Retina (tissue), 1 donor: ENCODE measurements at regions not wholly inside any gene's neighbourhood (a gene's known extent, or its start where the extent isn't known, plus 50 kb on each side); places are given as distances from the start of the nearest gene placed in this dataset.
"Not testable (repeated sequence)": the region's sequence is repeated elsewhere in the genome, so short reads cannot be mapped to it uniquely, and the experiment has no call there.

Experiments
- DNase-seq: peaks from one replicate; pipeline ENCODE4 v3.0.0-alpha.2; 2016

DNA sequence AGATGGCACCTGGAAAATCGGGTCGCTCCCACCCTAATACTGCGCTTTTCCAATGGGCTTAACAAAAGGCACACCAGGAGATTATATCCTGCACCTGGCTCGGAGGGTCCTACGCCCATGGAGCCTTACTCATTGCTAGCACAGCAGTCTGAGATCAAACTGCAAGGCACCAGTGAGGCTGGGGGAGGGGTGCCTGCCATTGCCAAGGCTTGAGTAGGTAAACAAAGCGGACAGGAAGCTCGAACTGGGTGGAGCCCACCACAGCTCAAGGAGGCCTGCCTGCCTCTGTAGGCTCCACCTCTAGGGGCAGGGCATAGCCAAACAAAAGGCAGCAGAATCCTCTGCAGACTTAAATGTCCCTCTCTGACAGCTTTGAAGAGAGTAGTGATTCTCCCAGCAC is 814.8 kb downstream of the SEMA5A start:
- DNase-seq: not testable (repeated sequence)

DNA sequence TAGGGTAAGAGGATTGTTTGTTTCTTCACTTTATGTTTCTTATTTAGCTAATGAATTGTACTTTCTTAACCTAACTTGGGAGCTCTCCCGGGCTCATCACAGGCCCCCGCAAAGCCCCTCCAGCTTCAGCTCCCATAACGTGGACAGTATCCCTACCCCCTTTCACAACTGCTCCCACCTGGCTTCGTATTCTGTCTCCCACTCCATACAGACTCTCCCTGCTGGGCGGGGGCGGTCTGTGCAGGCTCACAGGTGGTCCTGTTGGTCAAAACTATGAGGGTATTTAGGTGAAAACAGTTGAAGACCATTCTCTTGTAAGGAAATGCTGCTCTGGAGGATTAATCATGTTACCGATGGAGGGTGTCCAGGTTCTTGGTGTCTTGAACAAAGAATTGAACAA is 805.3 kb downstream of the SEMA5A start:
- DNase-seq: no peak

DNA sequence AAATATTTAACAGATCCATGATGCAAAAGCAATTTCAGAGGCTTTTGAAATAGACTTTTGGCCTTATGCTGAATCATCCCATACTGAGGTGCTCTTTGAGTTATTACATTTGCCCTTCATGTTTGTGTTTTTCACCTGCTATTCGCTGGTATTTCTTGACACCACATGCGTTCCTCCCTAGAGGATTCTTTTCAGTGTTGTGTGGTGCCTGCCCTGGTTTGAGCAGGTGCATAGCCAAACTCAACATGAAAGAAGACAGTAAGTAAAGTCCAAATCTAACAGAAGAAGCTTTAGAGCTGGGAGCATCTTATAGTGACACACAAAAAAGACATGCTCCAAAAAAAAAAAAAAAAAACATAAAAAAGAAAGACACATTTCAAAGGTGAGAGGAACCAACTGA is 796.3 kb downstream of the SEMA5A start:
- no peak for DNase-seq

DNA sequence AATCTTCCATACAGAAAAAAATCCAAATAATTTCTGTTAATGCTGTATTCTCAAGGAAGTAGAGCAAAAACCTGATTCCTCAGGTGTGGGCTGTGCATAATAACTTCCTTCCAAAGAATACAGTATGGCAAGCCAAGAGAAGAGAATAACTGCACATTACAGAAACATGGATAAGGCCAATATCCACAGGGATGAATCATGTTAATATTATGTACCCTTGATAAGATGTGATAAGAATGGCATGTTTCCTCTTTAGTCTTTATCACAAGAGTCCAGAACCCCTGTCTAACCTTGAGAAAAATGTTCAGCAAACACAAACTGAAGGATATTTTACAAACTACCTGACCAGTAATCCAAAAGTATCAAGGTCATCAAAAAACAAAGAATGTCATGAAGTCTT is 795.8 kb downstream of the SEMA5A start:
- no peak for DNase-seq

DNA sequence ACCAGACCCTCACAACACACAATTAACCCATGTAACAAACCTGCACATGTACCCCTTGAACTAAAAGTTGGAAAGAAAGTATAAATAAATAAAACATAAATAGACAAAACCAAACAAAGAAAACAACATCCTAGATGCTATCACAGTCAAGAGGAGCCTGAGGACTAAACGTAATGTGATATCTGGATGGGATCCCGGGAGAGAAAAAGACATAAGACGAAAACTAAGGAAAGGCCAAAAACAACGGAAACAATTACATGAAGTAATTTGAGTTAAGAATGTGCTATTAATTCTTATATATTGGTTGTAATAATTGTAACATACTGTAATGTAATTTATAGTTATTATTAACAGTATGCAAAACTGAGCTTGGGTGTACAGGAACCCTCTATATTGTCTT is 793.9 kb downstream of the SEMA5A start:
- no peak for DNase-seq

DNA sequence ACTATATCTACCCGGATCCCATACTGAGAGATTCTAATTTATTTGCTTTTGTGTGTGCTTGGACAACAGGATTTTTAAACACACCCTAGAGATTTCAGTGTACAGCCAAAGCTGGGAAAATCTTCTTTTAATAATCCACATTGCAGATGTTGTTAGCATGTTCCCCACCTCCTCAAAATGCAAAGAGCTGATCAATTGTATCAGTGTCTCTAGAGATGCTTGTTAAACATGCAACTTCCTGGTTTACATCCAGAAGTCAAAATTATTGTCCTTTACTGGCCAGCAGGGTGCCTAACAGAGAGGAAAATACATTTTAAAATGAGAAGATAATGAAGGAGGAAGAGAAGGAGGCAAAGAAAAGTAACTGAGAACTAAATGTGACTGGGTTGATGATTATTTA is 793.3 kb downstream of the SEMA5A start:
- no peak for DNase-seq

DNA sequence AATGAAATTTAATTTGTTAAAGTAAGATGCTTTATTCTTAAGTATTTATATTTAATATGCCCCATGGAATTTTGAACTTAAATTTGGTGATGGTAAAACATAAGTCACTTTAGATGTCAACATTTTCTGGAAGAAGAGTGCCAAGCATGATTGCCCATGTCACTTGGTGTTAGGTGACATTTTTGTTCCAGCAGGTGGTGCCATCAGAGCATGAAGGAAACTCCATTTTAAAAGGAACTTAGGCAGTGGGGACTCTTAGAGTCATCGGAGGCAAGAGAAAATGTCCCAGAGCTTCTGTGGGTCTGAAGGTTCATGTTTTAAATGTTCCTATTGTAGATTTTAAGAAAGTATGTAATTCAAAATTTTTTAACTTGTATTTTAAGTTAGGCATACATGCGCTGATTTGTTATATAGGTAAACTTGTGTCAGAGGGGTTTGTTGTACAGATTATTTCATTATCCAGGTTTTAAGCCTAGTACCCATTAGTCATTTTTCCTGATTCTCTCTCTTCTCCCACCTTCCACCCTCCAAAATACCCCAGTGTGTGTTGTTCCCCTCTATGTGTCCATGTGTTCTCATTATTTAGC is 789.3 kb downstream of the SEMA5A start:
- DNase-seq: peak; percentile 41

DNA sequence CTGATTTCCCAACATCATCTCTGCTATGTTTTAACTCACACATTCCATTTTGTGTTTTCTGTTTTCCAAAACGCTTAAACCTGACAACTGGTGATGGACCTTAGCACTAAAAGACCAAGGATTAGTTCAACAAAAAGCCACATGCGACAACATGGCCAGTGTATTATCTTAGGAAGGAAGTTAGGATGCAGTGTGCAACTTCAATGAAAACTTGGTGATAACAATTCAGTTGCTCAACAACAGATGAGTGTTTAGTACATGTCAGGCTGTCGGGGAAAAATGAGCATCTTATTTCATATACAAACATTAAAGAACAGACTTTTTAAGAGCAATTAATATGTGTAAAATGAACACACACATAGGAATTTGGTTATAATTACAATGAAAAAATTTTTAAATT is 780.0 kb downstream of the SEMA5A start:
- DNase-seq: no peak

DNA sequence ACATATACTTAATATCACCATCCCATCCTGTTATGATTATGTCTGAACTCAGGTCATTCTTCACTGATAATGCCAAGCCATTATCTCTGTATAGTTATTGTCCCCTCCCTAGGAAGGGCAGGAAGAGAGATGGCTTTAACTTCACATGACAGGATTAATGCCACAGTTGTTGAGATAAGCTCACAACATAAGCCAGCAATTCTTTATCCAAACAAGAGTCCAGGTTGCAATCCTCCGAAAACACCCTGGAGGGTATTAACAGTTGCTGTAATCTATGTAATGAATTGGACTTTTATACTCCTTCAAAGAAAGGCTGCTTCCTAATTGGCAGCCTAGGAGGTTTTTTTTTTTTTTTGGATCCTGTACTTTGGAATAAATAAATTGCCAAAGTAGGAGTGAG is 779.4 kb downstream of the SEMA5A start:
- no peak for DNase-seq

DNA sequence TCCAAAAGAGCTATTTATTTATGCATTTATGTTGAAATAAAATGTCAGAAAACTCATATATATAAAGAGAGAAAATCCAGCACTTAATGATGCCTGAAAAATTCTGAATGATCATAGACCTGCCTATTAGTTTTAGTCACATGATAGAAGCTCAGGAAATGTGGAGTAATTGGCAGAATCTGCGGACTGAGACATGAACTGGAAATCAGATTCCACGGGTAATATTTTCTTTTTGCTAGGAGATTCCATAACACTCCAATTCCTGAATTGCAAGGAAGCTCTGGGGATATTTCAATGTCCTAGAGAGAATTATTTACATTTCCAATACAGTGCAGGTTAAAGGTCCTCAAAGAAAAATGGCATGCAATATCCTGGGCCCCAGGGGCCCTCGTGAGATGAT is 778.8 kb downstream of the SEMA5A start:
- no peak for DNase-seq

DNA sequence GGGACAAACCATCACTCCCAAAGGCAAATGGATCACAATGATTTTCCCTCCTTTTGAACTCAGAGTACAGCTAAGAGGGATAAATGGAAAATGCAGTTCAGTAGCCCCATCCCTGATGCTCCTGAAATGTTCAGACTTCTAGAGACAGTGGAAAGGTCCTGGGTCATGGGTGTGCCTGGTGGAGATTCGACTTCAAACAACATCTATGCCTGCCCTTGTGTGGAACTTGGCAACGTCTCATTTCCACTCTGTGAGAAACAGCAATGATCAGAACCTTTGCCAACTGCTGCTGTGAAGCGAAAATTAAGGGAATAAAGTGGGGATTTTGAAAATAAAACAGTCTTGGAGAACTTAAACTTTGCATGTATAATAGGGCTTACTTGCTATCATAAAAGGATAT is 778.1 kb downstream of the SEMA5A start:
- no peak for DNase-seq

DNA sequence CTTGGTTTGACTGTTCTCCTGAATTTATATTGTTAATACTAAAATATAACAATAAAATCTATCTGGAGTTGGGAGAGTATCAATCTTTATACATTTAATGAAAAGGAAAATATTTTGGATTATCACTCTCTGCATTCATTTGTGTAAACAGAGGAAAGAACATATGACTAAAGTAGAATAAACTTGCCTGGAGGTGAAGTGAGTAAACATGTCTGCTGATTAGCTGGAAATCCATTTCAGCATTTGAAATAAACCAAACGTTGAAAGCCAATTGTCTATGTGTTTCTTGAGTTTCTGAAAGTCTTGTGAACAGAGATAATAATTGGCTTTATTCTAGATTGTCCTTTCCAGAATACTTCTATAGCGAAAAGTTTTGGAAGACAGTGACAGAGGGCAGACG is 776.2 kb downstream of the SEMA5A start:
- DNase-seq: no peak

DNA sequence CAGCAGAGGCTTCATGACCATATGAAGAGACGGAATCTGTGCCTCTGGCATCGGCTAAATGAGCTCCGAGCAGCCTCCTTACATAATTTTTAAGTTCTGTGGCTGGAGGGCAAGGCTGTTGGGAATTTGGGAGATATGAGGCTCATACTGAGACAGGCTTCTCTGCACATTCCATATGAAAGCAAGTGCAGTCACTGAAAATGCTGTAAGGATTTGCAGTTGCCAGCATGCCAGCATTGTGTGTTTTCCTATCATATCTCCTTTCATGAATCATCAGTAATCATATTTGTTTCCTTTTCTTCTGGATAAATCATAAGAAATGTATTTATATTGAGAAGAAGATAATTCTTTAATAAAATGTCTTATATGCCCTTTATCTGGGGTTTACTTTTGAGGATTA is 775.4 kb downstream of the SEMA5A start:
- DNase-seq: no peak

DNA sequence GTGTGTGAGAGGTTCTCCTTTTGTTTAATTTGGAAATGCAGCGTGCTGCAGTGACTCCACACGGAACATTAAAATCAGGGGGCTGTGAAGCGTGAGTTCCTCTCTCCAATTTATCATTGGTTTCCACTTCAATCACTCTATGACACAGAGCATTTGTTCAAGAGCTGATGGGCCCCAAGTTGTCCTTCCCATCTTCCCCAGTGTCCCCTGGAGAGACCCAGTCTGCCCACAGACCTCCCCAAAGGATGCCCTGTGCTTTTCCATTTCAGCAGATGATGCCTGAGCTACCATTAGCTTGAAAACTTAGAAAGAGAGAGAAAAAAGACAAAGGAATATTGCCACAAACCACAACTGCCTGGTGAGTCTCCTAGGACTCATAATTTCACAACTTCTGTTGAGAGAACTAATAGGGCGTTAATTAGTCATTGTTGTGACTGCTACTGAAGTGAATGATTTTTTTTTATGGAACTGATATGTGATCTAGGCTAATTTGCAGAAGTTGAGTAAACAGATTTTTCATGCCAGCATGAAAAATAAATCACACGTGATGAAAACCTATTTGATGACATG is 772.7 kb downstream of the SEMA5A start:
- DNase-seq: peak; percentile 33

DNA sequence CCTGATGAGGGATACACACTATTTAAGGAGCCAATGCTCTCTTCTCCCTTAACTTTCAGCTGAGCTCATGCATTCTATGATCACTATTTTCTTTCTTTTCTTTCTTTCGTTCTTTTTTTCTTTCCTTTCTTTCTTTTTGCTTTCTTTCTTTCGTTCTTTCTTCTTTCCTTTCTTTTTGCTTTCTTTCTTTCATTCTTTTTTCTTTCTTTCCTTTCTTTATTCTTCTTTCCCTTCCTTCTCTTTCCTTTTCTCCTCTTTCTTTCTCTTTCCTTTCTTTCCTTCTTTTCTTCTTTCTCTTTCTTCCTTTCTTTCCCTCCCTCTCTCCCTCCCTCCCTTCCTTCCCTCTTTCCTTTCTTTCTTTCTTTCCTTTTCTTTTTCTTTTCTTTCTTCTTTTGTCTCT is 761.2 kb downstream of the SEMA5A start:
- no peak for DNase-seq

DNA sequence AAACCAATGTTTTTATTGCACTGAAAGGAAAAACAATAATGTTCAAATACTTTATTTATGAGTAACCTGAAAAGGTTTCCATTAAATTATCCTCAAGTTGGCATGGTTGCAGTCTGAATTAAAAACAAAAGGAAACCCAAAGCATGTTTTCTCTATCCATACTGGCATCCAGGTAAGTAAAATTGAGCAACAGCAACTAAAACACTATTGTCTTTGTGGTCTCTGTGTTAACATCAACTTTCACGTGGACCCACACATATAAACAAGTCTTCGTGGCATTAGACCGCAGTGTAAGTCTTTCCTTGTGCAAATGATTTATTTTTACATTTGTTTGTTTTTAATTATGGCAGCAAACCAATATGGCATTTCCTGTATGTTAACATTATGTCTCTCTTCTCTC is 757.6 kb downstream of the SEMA5A start:
- DNase-seq: no peak

DNA sequence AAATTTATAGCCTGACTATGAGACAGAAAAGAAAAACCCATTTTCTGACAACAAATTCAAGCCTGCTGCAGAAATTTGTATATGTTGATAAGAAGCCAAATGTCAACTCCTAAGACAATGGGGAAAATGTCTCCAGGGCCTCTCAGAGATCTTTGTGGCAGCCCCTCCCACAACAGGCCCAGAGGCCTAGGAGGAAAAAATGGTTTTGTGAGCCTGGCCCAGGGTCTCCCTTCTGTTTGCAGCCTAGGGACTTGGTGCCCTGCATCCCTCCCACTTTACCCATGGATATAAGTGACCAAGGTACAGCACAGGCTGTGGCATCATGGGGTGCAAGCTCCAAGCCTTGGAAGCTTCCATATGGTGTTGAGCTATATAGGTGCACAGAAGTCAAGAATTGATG is 740.2 kb downstream of the SEMA5A start:
- DNase-seq: no peak

DNA sequence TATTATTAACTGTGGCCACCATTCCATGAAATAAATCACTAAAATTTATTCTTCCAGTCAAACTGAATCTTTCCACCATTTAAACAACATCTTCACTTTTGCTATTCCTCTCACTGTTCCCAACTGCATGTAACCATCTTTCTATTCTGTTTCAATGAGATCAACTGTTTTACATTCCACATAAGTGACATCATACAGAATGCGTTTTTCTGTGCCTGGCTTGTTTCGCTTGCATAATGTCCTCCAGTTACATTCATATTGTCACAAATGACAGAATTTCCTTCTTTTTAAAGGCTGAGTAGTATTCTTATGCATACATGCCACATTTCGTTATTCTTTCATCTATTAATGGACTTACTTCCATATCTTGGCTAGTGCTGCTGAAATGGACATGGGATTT is 738.2 kb downstream of the SEMA5A start:
- DNase-seq: no peak

DNA sequence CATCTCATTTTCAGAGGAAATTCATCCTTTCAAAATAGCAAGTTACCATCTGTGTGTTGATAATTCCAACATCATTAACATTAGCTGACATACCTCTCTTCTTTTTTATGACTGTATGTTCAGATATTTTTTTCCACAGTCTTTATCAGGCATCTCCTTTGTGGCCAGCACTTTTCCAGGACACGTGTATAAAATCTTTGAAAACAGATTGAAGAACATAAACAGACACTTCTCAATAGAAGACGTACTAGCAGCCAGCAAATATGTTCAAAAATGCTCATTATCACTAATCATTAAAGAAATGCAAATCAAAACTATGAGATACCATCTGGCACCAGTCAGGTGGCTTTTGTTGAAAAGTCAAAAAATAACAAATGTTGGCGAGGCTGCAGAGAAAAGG is 734.3 kb downstream of the SEMA5A start:
- no peak for DNase-seq

DNA sequence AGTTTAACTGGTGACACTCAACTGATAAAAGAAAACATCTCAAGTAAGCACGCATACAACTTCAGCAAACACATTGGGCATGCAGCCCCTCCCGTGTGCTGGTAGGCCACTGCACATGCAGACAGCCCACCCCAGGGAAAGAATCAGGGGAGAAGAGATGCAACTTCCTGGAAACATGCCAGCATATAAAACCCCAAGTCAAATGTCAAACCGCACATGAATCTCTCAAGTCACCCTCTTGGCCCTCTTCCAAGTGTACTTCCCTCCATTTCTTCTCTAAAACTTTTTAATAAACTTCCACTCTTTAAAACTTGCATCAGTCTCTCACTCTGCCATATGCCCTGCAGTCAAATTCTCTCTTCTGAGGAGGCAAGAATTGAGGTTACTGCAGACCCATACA is 732.7 kb downstream of the SEMA5A start:
- DNase-seq: no peak

DNA sequence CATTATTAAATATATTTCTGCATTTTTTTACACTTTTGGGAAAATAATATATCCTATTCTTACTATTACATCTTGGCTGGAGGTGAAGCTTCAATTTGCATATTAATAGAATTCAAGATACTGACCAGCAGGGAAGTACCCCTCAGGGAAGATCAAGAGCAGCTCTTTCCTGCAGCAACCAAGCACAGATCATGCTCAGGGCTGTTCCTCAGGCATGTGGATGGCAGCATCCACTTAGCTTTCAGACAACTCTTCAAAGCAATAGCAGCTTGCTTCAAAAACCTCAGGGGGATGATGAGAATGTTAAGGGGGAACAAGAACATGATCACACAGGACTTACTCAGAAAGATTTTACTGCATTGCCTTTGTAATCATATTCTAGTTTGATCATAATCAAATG is 731.8 kb downstream of the SEMA5A start:
- no peak for DNase-seq

DNA sequence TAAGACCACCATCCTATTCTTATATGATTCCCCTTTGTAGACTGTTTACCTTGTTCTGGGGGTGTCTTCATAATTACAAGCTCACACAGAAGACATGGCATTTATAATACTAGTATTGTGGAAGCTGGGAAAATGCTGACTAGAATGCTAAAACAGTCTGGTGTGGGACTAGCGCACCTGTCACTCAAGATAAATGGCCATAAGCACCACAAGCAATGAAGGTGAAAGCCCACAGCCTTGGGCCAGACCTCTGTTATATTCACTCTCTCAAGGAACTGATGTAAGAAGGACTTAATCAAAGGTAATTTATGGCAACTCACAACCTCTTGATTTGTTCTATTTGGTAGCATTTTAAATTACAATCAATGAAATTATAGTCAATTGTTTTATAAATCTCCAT is 721.5 kb downstream of the SEMA5A start:
- DNase-seq: no peak

DNA sequence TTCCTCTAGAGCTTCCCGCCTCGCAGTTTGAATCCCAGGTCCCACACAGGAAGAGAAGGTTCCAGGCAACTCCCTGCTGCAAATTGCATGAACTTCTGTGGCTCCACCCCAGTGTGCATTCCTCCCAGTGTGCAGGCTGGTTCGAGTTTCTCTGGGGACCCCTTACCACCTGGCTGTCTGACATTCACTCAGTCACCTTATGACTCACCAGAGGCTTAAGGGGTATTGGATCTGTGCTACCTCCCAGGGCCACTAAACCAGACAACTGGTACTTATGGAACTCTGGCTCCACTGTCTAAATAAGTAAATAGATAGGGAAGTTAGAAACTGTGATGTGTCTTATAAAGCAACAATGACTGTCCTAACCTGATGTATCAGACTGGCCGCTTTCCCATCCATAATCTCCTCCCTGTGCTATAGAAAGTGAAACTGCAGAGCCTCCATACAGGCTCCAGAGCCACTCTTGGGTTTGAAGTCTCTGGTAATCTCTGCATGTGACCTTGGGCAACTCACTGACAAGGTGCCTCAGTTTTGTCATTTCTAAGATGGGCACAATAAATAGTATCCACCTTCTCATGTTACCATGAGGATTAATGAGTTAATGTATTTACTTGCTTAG is 720.6 kb downstream of the SEMA5A start:
- DNase-seq: no peak

DNA sequence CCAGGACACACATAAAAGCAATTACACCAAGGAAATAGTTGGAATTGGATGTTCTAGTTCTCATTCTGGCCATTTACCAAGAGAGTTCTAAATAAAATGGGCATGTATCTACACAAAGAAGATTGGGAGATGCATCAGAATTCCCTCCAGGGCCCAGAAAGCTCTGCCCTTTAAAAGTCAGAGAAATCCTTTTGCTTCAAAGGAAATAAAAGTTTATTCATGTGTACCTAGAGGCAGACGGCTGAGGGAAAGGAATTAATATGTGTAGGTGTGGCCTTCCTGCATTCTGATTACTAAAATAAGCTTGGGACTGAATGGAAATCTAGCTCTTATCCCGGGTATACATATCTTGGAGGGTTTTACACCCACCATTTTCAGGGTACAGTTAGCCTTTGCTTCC is 719.4 kb downstream of the SEMA5A start:
- no peak for DNase-seq

DNA sequence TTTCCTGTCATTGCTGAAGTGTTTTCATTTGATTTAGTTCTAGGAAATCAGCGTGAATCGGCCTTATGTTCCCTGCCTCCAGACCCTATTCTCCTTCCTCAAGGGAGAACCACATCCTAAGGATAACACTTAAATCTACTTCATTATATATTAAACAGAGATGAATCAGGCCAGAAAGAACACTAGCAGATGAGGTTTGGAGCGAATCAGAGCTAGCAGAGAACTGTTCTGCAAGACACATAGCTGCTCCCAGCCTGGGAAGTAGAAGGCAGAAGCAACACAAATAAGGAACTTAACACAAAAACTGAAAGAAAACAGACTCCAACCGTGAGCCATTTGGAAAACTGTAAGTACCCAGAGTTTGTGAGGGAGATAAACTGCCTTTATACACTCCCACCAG is 718.2 kb downstream of the SEMA5A start:
- DNase-seq: no peak
